Keratinocyte (primary cell): ENCODE measurements at regions not wholly inside any gene's neighbourhood (a gene's known extent, or its start where the extent isn't known, plus 50 kb on each side); places are given as distances from the start of the nearest gene placed in this dataset.

Source experiments
- DNase-seq: peaks from one replicate; pipeline ENCODE4 v3.0.0-alpha.2; 2011; ENCODE audit warnings: low read depth, missing footprints, low spot score
- FAIRE-seq: peaks from 2 replicates; lab custom pipeline; 2011; peaks lifted over from hg19 to GRCh38; lab: Jason Lieb, UNC
- H2AFZ ChIP-seq: 2 replicates; pipeline ENCODE4 v1.6.0; 2012; ENCODE audit warnings: low read length, control low read depth, inconsistent platforms; ENCODE audit not compliant: control insufficient read depth
- H3K27ac ChIP-seq: 2 replicates; pipeline ENCODE4 v1.5.1; 2011; ENCODE audit warnings: low read length; ENCODE audit not compliant: control insufficient read depth, insufficient read depth
- H3K27me3 ChIP-seq: 3 replicates; pipeline ENCODE4 v1.6.0; 2011; ENCODE audit warnings: low read length; ENCODE audit not compliant: control insufficient read depth, insufficient read depth; ENCODE audit errors: extremely low read depth
- H3K36me3 ChIP-seq, 2 experiments: 2 replicates in 1 of 2; 3 replicates in 1 of 2; pipeline ENCODE4 v1.5.1; 2011; ENCODE audit warnings: low read length in 2 of 2, mild to moderate bottlenecking in 1 of 2; ENCODE audit not compliant: control insufficient read depth in 2 of 2, insufficient read depth in 2 of 2; ENCODE audit errors: extremely low read depth in 1 of 2
- H3K4me1 ChIP-seq: 3 replicates; pipeline ENCODE4 v1.5.1; 2011; ENCODE audit warnings: low read length; ENCODE audit not compliant: control insufficient read depth, insufficient read depth; ENCODE audit errors: extremely low read depth
- H3K4me2 ChIP-seq: 3 replicates; pipeline ENCODE4 v1.6.0; 2011; ENCODE audit warnings: low read depth, low read length; ENCODE audit not compliant: control insufficient read depth, insufficient read depth; ENCODE audit errors: extremely low read depth
- H3K4me3 ChIP-seq, 3 experiments: fragments of 200-600 bp in 1 of 3; sonication (generic) in 1 of 3; 2 replicates in 2 of 3; 3 replicates in 1 of 3; pipeline ENCODE4 v1.5.1; 2011 to 2016; ENCODE audit warnings: low read length in 3 of 3, mild to moderate bottlenecking in 3 of 3, control low read depth in 2 of 3, inconsistent platforms in 1 of 3, low read depth in 1 of 3, mixed read lengths in 1 of 3, mixed run types in 1 of 3, moderate library complexity in 1 of 3; ENCODE audit not compliant: control insufficient read depth in 2 of 3, insufficient read depth in 2 of 3; ENCODE audit errors: extremely low read depth in 1 of 3
- H3K79me2 ChIP-seq: 2 replicates; pipeline ENCODE4 v1.6.0; 2012; ENCODE audit warnings: low read length; ENCODE audit not compliant: control insufficient read depth, insufficient read depth
- H3K9ac ChIP-seq: 3 replicates; pipeline ENCODE4 v1.6.0; 2011; ENCODE audit warnings: low read length; ENCODE audit not compliant: control insufficient read depth, insufficient read depth; ENCODE audit errors: extremely low read depth
- H3K9me1 ChIP-seq: 3 replicates; pipeline ENCODE4 v1.6.0; 2011; ENCODE audit warnings: low read length; ENCODE audit not compliant: control insufficient read depth, insufficient read depth; ENCODE audit errors: extremely low read depth
- H3K9me3 ChIP-seq: 2 replicates; pipeline ENCODE4 v1.5.1; 2012; ENCODE audit warnings: low read depth, low read length; ENCODE audit not compliant: control insufficient read depth
- H4K20me1 ChIP-seq: 3 replicates; pipeline ENCODE4 v1.6.0; 2011; ENCODE audit warnings: low read length; ENCODE audit not compliant: control insufficient read depth, insufficient read depth; ENCODE audit errors: extremely low read depth
- EZH2 ChIP-seq: IDR thresholded peaks from one replicate; pipeline ENCODE4 v1.6.1; 2012; ENCODE audit warnings: inconsistent platforms, mild to moderate bottlenecking, low read length, moderate library complexity
- dilution Hi-C: fragments of 300-500 bp; cut with MboI; formaldehyde crosslinking; loops from one replicate; pipeline ENCODE4 v1.7.0; 2020; ENCODE audit warnings: low sequenced_read_pairs; ENCODE audit not compliant: extremely low pct_ligation_motif_present
- TF ChIP-seq, protein P1 (sequence below), 3 experiments: IDR thresholded peaks in 1 of 3; conservative IDR thresholded peaks in 1 of 3; optimal IDR thresholded peaks in 1 of 3; 2 replicates in 2 of 3; 3 replicates in 1 of 3; pipeline versions ENCODE3 to v1.5.1; 2011; ENCODE audit warnings: low read length in 3 of 3, mild to moderate bottlenecking in 3 of 3, moderate library complexity in 2 of 3, control low read depth in 1 of 3, inconsistent platforms in 1 of 3; ENCODE audit not compliant: insufficient read depth in 2 of 3; ENCODE audit errors: extremely low read depth in 1 of 3

DNA sequence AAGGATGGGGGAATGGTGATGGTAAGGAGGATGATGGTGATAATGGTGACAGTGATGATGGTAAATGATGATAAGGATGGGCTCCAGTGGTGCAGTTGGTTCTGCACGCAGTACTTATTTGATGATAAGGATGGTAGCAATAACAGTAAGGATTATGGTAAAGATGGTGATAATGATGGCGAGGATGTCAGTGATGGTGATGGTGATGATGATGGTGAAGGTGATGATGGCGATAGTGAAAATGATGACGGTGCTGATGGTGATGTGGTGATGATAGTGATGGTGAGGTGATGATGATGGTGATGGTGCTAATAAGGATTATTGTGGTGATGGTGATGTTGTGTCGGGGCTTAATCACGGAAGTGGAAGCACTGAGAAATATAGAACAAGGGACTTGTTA, 103.7 kb downstream of the C16orf95 start:
- H4K20me1 ChIP-seq, result no peaks in the 10 kb centered on the region
- no peaks in the 10 kb centered on the region for H3K79me2 ChIP-seq
- no peaks in the 10 kb centered on the region for H3K36me3 ChIP-seq
- H3K9me1 ChIP-seq, result no peaks in the 10 kb centered on the region
- H3K9me3 ChIP-seq, result peaks cover 1% of the 10 kb centered on the region
- H3K9ac ChIP-seq, result no peak overlapping the region
- no peak overlapping the region for H3K27ac ChIP-seq
- dilution Hi-C loops, result no loop called here
- no peaks in the 10 kb centered on the region for H3K27me3 ChIP-seq
- H3K4me2 ChIP-seq, result no peak overlapping the region
- H3K4me1 ChIP-seq, result no peaks in the 10 kb centered on the region
- no peak for DNase-seq
- no peak for FAIRE-seq
- no peak overlapping the region for H2AFZ ChIP-seq
- no peak overlapping the region for H3K4me3 ChIP-seq
- TF ChIP-seq, protein P1, sequence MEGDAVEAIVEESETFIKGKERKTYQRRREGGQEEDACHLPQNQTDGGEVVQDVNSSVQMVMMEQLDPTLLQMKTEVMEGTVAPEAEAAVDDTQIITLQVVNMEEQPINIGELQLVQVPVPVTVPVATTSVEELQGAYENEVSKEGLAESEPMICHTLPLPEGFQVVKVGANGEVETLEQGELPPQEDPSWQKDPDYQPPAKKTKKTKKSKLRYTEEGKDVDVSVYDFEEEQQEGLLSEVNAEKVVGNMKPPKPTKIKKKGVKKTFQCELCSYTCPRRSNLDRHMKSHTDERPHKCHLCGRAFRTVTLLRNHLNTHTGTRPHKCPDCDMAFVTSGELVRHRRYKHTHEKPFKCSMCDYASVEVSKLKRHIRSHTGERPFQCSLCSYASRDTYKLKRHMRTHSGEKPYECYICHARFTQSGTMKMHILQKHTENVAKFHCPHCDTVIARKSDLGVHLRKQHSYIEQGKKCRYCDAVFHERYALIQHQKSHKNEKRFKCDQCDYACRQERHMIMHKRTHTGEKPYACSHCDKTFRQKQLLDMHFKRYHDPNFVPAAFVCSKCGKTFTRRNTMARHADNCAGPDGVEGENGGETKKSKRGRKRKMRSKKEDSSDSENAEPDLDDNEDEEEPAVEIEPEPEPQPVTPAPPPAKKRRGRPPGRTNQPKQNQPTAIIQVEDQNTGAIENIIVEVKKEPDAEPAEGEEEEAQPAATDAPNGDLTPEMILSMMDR (optimal IDR thresholded peaks at IDR 0.05 in 1 of 3, IDR thresholded peaks at IDR 0.05 in 1 of 3, conservative IDR thresholded peaks at IDR 0.05 in 1 of 3; ENCODE audit: extremely low read depth in 1 of 3, insufficient read depth in 2 of 3, low read length in 3 of 3), result no peak
- TF ChIP-seq EZH2, result no peak

DNA sequence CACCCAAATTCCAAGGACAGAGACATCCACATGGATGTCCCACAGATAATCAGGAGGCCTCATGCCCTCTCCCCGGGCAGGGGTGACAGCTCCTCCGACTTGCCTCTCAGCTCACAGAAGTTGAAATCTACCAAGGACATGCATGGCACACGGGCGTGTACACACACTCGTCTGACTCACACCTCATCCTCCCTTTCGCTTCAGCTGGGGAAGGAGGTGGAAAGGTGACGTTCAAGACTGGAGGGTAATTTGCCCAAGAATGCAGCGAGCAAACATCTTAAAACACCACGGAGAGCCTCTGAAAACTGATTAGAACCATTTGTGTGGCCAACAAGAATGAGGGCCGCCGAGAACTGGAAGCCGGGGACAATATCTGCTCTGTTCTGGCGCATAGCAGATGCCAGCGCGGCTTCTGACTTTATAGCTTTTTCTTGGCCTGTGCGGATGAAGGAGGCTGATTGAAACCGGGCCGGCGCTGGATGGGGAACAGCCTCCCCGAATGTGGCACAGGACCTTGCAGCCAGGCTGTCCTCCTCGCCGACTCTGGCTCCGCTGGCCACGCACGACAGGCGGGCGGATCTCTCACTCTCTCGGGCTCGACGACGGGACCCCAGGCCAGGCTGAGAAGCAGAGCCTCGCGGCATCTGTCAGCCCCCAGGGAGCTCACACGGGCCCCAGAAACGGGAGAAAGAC, 100.9 kb downstream of the C16orf95 start:
- DNase-seq (no peak), FAIRE-seq (no peak)
- H3K4me2 ChIP-seq, result no peak overlapping the region
- no peak overlapping the region for H3K27ac ChIP-seq
- no peaks in the 10 kb centered on the region for H3K79me2 ChIP-seq
- H2AFZ ChIP-seq, result no peak overlapping the region
- no peaks in the 10 kb centered on the region for H4K20me1 ChIP-seq
- H3K9ac ChIP-seq, result no peak overlapping the region
- TF ChIP-seq, protein P1 (optimal IDR thresholded peaks at IDR 0.05 in 1 of 3, IDR thresholded peaks at IDR 0.05 in 1 of 3, conservative IDR thresholded peaks at IDR 0.05 in 1 of 3; ENCODE audit: extremely low read depth in 1 of 3, insufficient read depth in 2 of 3, low read length in 3 of 3), result no peak
- TF ChIP-seq EZH2, result no peak
- no peaks in the 10 kb centered on the region for H3K4me1 ChIP-seq
- H3K27me3 ChIP-seq, result no peaks in the 10 kb centered on the region
- no peaks in the 10 kb centered on the region for H3K9me1 ChIP-seq
- no peaks in the 10 kb centered on the region for H3K36me3 ChIP-seq
- H3K4me3 ChIP-seq, result no peak overlapping the region
- H3K9me3 ChIP-seq, result no peaks in the 10 kb centered on the region
- dilution Hi-C loops, result no loop called here
